Liver (tissue), 7 donors: ENCODE measurements at regions not wholly inside any gene's neighbourhood (a gene's known extent, or its start where the extent isn't known, plus 50 kb on each side); places are given as distances from the start of the nearest gene placed in this dataset.

Experiments
- DNase-seq: peaks from one replicate; pipeline ENCODE4 v3.0.0-alpha.2; 2017; ENCODE audit warnings: low spot score
- H3K27ac ChIP-seq, 2 donors: one replicate each; pipeline ENCODE4 v1.7.0; 2013; ENCODE audit warnings: inconsistent platforms in 2 of 2, low read length in 2 of 2, control low read depth in 1 of 2, low read depth in 1 of 2, mild to moderate bottlenecking in 1 of 2
- H3K27me3 ChIP-seq, 4 donors: one replicate each; pipeline versions ENCODE4 v1.6.1 to v1.7.0; 2013; ENCODE audit warnings: low read length in 3 of 4, inconsistent platforms in 1 of 4, mild to moderate bottlenecking in 1 of 4, moderate library complexity in 1 of 4; ENCODE audit not compliant: control insufficient read depth in 4 of 4, insufficient read depth in 4 of 4
- H3K36me3 ChIP-seq, 4 donors: one replicate each; pipeline versions ENCODE4 v1.6.1 to v1.7.0; 2013; ENCODE audit warnings: low read length in 3 of 4, mild to moderate bottlenecking in 3 of 4, low read depth in 1 of 4, moderate library complexity in 1 of 4; ENCODE audit not compliant: control insufficient read depth in 4 of 4, insufficient read depth in 3 of 4
- H3K4me1 ChIP-seq, 4 donors: one replicate each; pipeline versions ENCODE4 v1.6.1 to v1.7.0; 2013; ENCODE audit warnings: low read length in 3 of 4, mild to moderate bottlenecking in 3 of 4, moderate library complexity in 1 of 4; ENCODE audit not compliant: control insufficient read depth in 4 of 4, insufficient read depth in 4 of 4
- H3K4me3 ChIP-seq, 3 donors: one replicate each; pipeline versions ENCODE4 v1.6.1 to v1.7.0; 2013; ENCODE audit warnings: low read length in 3 of 3, control low read depth in 1 of 3, low read depth in 1 of 3, mild to moderate bottlenecking in 1 of 3
- H3K9ac ChIP-seq, 2 donors: one replicate each; pipeline ENCODE4 v1.7.0; 2013; ENCODE audit warnings: low read length in 2 of 2, mild to moderate bottlenecking in 2 of 2, moderate library complexity in 2 of 2, control low read depth in 1 of 2, low read depth in 1 of 2
- H3K9me3 ChIP-seq, 4 donors: one replicate each; pipeline versions ENCODE4 v1.6.1 to v1.7.0; 2013; ENCODE audit warnings: low read length in 3 of 4; ENCODE audit not compliant: control insufficient read depth in 4 of 4
- EGR1 ChIP-seq, 2 donors: IDR thresholded peaks; 2 replicates each; pipeline ENCODE4 v1.6.1; 2016 to 2018; ENCODE audit warnings: antibody characterized with exemption in 2 of 2, low read depth in 2 of 2
- FOXA1 ChIP-seq: IDR thresholded peaks from 2 replicates; pipeline ENCODE4 v1.6.1; 2016; ENCODE audit warnings: antibody characterized with exemption
- FOXA2 ChIP-seq: IDR thresholded peaks from 2 replicates; pipeline ENCODE4 v1.6.1; 2016; ENCODE audit warnings: antibody characterized with exemption
- GABPA ChIP-seq, 2 donors: IDR thresholded peaks in 1 of 2; conservative IDR thresholded peaks in 1 of 2; 2 replicates each; pipeline ENCODE4 v1.6.1; 2016; ENCODE audit warnings: antibody characterized with exemption in 2 of 2, mild to moderate bottlenecking in 1 of 2, moderate library complexity in 1 of 2
- HNF4A ChIP-seq, 2 donors: conservative IDR thresholded peaks; 2 replicates each; pipeline ENCODE4 v1.6.1; 2016; ENCODE audit warnings: antibody characterized with exemption in 2 of 2, mild to moderate bottlenecking in 2 of 2
- HNF4G ChIP-seq: IDR thresholded peaks from 2 replicates; pipeline ENCODE4 v1.6.1; 2016; ENCODE audit warnings: antibody characterized with exemption
- JUND ChIP-seq, 2 donors: IDR thresholded peaks; 2 replicates each; pipeline ENCODE4 v1.6.1; 2016; ENCODE audit warnings: antibody characterized with exemption in 2 of 2
- NR2F2 ChIP-seq: IDR thresholded peaks from 2 replicates; pipeline ENCODE4 v1.6.1; 2016; ENCODE audit warnings: antibody characterized with exemption
- RAD21 ChIP-seq, 2 donors: IDR thresholded peaks; 2 replicates each; pipeline ENCODE4 v1.6.1; 2016; ENCODE audit warnings: antibody characterized with exemption in 2 of 2, mild to moderate bottlenecking in 2 of 2
- RXRA ChIP-seq, 2 donors: IDR thresholded peaks; 2 replicates each; pipeline ENCODE4 v1.6.1; 2017 to 2018; ENCODE audit warnings: antibody characterized with exemption in 2 of 2, mild to moderate bottlenecking in 1 of 2
- SP1 ChIP-seq: IDR thresholded peaks from 2 replicates; pipeline ENCODE4 v1.6.1; 2018; ENCODE audit warnings: antibody characterized with exemption, mild to moderate bottlenecking
- TAF1 ChIP-seq: conservative IDR thresholded peaks from 2 replicates; pipeline ENCODE4 v1.6.1; 2016; ENCODE audit warnings: antibody characterized with exemption, mild to moderate bottlenecking
- YY1 ChIP-seq: IDR thresholded peaks from 2 replicates; pipeline ENCODE4 v1.6.1; 2016; ENCODE audit warnings: antibody characterized with exemption, mild to moderate bottlenecking
- WGBS: extraction: QIAGEN DNeasy Blood & Tissue Kit; methylation state at CpG from one replicate; pipeline ENCODE4 v1.1.7; 2013; 5-methylcytosine and 5-hydroxymethylcytosine counted together
- TF ChIP-seq, protein P1 (sequence below): IDR thresholded peaks from 2 replicates; pipeline ENCODE4 v1.6.1; 2016; ENCODE audit warnings: antibody characterized with exemption, mild to moderate bottlenecking
- TF ChIP-seq, protein P2 (sequence below): IDR thresholded peaks from 2 replicates; pipeline ENCODE4 v1.6.1; 2016; ENCODE audit warnings: antibody characterized with exemption
- TF ChIP-seq, protein P3 (sequence below): IDR thresholded peaks from 2 replicates; pipeline ENCODE4 v1.6.1; 2016; ENCODE audit warnings: antibody characterized with exemption
- donor health status: healthy.
- donor health status: healthy.
- donor health status: healthy.
- donor health status: healthy.

DNA sequence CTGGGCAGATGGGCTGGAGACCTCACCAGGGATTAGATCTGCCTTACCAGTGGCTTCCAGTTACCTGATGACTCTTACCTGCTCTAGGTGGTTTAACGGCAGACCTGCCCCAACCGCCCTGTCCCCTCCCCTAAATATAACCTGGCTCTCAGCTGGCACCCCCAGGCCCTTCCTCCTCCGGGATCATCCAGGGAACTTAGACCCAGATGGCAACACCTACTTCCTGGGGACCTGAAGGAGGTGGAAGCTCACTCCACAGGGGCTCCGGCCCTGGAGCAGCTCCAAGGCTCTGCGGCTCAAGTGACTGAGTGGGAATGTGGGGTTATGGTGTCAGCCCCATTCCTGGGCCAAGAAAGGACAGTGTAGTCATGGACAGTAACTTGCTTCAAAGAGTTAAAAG, 130.4 kb downstream of the OLFM1 start:
- Histone ChIP-seq H3K9ac (no peak overlapping the region), H3K27me3 (peaks cover 0 to 11% (median 1%) of the 10 kb centered on the region in 4 donors), H3K4me1 (peaks cover 0 to 14% (median 4%) of the 10 kb centered on the region in 4 donors), H3K9me3 (no peaks in the 10 kb centered on the region), H3K4me3 (no peak overlapping the region), H3K27ac (no peak overlapping the region), H3K36me3 (no peaks in the 10 kb centered on the region)
- TF ChIP-seq RXRA (IDR thresholded peaks at IDR 0.05) (no peak), GABPA (IDR thresholded peaks at IDR 0.05 in 1 of 2, conservative IDR thresholded peaks at IDR 0.05 in 1 of 2) (no peak), EGR1 (IDR thresholded peaks at IDR 0.05; ENCODE audit: low read depth in 2 of 2) (no peak)
- TF ChIP-seq, protein P1, sequence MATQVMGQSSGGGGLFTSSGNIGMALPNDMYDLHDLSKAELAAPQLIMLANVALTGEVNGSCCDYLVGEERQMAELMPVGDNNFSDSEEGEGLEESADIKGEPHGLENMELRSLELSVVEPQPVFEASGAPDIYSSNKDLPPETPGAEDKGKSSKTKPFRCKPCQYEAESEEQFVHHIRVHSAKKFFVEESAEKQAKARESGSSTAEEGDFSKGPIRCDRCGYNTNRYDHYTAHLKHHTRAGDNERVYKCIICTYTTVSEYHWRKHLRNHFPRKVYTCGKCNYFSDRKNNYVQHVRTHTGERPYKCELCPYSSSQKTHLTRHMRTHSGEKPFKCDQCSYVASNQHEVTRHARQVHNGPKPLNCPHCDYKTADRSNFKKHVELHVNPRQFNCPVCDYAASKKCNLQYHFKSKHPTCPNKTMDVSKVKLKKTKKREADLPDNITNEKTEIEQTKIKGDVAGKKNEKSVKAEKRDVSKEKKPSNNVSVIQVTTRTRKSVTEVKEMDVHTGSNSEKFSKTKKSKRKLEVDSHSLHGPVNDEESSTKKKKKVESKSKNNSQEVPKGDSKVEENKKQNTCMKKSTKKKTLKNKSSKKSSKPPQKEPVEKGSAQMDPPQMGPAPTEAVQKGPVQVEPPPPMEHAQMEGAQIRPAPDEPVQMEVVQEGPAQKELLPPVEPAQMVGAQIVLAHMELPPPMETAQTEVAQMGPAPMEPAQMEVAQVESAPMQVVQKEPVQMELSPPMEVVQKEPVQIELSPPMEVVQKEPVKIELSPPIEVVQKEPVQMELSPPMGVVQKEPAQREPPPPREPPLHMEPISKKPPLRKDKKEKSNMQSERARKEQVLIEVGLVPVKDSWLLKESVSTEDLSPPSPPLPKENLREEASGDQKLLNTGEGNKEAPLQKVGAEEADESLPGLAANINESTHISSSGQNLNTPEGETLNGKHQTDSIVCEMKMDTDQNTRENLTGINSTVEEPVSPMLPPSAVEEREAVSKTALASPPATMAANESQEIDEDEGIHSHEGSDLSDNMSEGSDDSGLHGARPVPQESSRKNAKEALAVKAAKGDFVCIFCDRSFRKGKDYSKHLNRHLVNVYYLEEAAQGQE = no peak
- TF ChIP-seq, protein P2, sequence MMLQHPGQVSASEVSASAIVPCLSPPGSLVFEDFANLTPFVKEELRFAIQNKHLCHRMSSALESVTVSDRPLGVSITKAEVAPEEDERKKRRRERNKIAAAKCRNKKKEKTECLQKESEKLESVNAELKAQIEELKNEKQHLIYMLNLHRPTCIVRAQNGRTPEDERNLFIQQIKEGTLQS = no peak
- 65% methylated on average over 5 of the region's 5 CpGs for whole genome bisulfite sequencing
- no peak for DNase-seq

DNA sequence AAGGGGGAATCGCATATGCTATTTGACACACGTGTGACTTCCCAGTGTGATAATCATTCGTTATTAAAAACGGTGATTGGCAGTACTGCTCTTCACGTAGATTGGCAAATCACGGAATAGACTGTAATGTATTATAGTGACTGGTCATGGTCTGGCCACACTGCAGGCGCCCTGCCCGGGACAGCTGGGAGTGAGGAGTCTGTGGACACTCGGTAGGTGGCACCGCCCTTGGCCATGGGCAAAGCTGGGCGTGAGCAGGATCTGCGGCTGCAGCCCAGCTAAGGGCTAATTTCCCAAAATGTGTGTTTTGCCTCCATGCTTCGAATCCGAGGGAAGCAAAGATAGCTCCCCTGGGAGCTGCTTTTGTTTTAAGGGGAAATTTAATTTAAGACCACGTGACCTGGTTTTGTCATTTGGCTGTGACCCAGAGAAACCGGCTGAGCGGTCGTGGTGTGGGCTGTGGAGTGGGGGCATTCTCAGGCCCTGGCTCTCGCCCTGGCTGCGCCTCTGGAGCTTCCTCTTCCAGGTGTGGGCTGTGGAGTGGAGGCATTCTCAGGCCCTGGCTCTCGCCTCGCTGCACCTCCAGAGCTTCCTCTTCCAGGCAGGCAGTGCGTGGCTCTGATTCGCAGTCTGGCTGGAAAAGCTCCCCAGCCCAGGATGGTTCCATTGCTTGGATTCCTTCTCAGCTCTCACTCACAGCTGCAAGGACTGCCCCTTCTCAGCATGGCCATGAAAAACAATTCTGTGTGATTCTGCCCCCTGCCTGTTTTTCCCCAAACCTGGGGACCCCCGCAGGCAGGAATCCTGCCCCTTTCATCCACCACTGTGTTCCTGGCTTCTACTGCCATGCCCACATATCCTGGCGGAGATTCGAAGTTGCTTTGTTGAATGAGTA, 131.1 kb downstream of the OLFM1 start:
- H3K27me3 ChIP-seq = peaks cover 0 to 11% (median 1%) of the 10 kb centered on the region in 4 donors
- no peak overlapping the region for H3K27ac ChIP-seq
- peaks cover 0 to 14% (median 4%) of the 10 kb centered on the region in 4 donors for H3K4me1 ChIP-seq
- 44% methylated on average over 27 of the region's 27 CpGs for WGBS
- H3K36me3 ChIP-seq = no peaks in the 10 kb centered on the region
- TF ChIP-seq JUND (IDR thresholded peaks at IDR 0.05) (no peak), HNF4A (conservative IDR thresholded peaks at IDR 0.05) (no peak)
- H3K4me3 ChIP-seq = no peak overlapping the region
- no peak overlapping the region for H3K9ac ChIP-seq
- no peaks in the 10 kb centered on the region for H3K9me3 ChIP-seq
- DNase-seq = no peak

DNA sequence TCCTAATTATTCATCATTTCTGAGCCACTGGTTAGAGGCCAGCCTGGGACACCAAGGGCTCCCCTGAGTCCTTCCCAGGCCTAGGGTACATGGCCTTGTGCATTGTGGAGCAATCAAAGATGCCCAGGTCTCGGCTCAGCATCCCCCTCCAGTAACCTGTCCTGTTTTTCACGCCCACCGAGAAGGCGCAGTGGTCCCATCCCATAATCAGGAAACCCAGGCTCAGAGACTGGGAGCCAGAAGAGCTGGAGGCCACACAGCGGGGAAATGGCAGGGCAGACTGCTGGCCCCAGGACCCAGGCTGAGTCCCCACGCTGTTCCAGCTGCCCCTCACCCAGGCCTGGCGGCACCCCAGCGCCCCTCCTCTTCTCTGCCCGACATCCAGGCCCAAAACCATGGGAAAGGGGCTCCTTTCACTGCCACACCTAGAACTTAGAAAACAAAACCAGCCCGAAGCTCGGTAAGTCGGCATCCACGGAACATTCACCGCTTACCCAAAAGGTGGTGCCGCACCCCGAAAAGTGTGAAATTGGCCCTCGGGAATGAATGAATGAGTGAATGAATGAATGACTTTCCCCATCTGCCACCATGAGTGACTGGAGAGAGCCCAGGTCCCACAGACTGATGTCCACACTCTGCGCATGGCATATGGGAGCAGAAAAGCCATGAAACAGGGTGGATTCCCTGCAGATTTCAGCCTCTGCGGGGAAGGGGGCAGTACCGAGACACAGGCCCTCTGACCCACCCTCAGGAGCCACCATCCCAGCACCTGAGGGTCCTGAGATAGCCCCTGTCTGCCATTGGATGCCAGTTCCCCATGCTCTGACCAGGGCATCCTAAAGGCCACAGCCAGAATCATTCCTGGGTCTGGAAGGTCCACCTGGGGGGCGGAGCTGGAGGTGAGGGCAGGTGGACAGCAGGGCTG, 132.5 kb downstream of the OLFM1 start:
- H3K27me3 ChIP-seq = peaks cover 0 to 11% (median 1%) of the 10 kb centered on the region in 4 donors
- no peak overlapping the region for H3K9ac ChIP-seq
- no peaks in the 10 kb centered on the region for H3K9me3 ChIP-seq
- H3K27ac ChIP-seq = no peak overlapping the region
- no peak for DNase-seq
- H3K4me1 ChIP-seq = peaks cover 0 to 20% (median 10%) of the 10 kb centered on the region in 4 donors
- H3K4me3 ChIP-seq = no peak overlapping the region
- WGBS = 86% methylated on average over 21 of the region's 21 CpGs
- H3K36me3 ChIP-seq = no peaks in the 10 kb centered on the region
- TF ChIP-seq YY1 = no peak
- TF ChIP-seq, protein P2 = no peak
- TF ChIP-seq NR2F2 = no peak
- no peak for TF ChIP-seq RAD21 (IDR thresholded peaks at IDR 0.05)
- TF ChIP-seq FOXA2 = no peak
- no peak for TF ChIP-seq HNF4A (conservative IDR thresholded peaks at IDR 0.05)
- TF ChIP-seq TAF1 = no peak
- no peak for TF ChIP-seq EGR1 (IDR thresholded peaks at IDR 0.05; ENCODE audit: low read depth in 2 of 2)
- no peak for TF ChIP-seq SP1
- TF ChIP-seq, protein P3, sequence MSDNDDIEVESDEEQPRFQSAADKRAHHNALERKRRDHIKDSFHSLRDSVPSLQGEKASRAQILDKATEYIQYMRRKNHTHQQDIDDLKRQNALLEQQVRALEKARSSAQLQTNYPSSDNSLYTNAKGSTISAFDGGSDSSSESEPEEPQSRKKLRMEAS = no peak
- TF ChIP-seq, protein P1 = no peak
- no peak for TF ChIP-seq HNF4G
- no peak for TF ChIP-seq JUND (IDR thresholded peaks at IDR 0.05)
- no peak for TF ChIP-seq GABPA (IDR thresholded peaks at IDR 0.05 in 1 of 2, conservative IDR thresholded peaks at IDR 0.05 in 1 of 2)
- no peak for TF ChIP-seq FOXA1
